ENCODE measurements at regions not wholly inside any gene's neighbourhood (a gene's known extent, or its start where the extent isn't known, plus 50 kb on each side); places are given as distances from the start of the nearest gene placed in this dataset.

DNA sequence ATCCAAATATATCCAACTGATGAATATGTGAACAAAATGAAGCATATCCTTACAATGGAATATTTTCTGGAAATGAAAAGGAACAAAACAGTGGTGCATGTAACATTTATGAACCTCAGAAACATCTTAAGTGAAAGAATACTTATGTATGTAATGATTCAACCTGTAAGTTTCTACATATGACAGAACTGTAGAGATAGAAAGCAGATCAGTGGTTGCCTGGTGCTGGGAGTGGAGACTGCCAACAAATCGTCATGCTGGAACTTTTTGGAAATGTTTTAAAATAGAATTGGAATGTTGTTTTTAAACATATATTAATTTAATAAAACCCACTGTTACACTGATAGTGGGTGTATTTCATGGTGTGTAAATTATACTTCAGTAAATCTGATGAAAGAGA is 667.5 kb downstream of the RAPGEF2 start:
- no peak for DNase-seq (ENCODE audit: low read depth)
- TF ChIP-seq, protein P1, sequence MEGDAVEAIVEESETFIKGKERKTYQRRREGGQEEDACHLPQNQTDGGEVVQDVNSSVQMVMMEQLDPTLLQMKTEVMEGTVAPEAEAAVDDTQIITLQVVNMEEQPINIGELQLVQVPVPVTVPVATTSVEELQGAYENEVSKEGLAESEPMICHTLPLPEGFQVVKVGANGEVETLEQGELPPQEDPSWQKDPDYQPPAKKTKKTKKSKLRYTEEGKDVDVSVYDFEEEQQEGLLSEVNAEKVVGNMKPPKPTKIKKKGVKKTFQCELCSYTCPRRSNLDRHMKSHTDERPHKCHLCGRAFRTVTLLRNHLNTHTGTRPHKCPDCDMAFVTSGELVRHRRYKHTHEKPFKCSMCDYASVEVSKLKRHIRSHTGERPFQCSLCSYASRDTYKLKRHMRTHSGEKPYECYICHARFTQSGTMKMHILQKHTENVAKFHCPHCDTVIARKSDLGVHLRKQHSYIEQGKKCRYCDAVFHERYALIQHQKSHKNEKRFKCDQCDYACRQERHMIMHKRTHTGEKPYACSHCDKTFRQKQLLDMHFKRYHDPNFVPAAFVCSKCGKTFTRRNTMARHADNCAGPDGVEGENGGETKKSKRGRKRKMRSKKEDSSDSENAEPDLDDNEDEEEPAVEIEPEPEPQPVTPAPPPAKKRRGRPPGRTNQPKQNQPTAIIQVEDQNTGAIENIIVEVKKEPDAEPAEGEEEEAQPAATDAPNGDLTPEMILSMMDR (IDR thresholded peaks at IDR 0.05; ENCODE audit: insufficient read depth, low read depth, low read length, missing control alignments) = no peak
- no peak overlapping the region for H3K4me3 ChIP-seq (ENCODE audit: low read length)

GRCh38 chr4:159770969-159771368 is 668.1 kb downstream of the RAPGEF2 start:
- DNase-seq (ENCODE audit: low read depth) = no peak
- TF ChIP-seq, protein P1 (IDR thresholded peaks at IDR 0.05; ENCODE audit: insufficient read depth, low read depth, low read length, missing control alignments) = no peak
- no peak overlapping the region for H3K4me3 ChIP-seq (ENCODE audit: low read length)

DNA sequence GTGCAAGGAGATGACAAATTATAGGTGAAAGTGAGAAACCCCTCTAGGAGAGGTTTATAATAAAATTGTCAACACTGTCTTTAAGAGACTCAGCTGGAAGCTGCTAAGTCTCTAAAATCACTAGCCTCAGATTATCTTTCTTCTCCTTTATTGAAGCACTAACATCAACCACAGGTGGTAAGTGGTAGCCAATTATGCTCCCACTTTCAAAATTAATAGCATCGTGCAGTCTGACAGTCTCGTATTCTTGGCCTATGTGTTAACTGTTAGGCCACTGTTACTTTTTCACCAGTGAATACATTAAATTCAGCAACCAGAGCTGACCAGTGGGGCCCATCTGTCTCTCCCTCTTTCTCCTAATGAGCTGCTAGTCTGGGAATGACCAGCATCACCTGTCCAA is 674.1 kb downstream of the RAPGEF2 start:
- TF ChIP-seq, protein P1 (IDR thresholded peaks at IDR 0.05; ENCODE audit: insufficient read depth, low read depth, low read length, missing control alignments) = no peak
- no peak for DNase-seq (ENCODE audit: low read depth)
- no peak overlapping the region for H3K4me3 ChIP-seq (ENCODE audit: low read length)

DNA sequence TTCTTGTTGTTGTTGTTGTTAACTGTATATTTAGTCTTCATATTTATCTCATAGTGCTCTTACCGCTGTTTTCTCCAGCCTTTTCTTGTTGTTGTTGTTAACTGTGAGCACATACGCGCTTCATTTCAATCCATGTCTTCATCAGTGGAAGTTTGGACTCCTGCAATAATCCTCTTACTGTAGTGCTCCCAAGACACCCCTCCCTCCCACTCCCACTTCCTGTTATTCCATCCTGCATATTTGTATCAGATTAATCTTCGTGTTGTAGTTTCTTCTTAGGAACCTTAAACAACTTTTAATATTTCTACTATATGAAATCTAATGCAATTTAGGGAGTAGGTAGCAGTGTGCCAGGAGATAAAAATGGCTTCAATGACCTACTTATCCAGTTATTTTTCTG is 674.8 kb downstream of the RAPGEF2 start:
- no peak for DNase-seq (ENCODE audit: low read depth)
- TF ChIP-seq, protein P1 (IDR thresholded peaks at IDR 0.05; ENCODE audit: insufficient read depth, low read depth, low read length, missing control alignments) = no peak
- no peak overlapping the region for H3K4me3 ChIP-seq (ENCODE audit: low read length)

GRCh38 chr4:159778298-159778697 is 675.4 kb downstream of the RAPGEF2 start:
- DNase-seq (ENCODE audit: low read depth) = no peak
- H3K4me3 ChIP-seq (ENCODE audit: low read length) = no peak overlapping the region
- TF ChIP-seq, protein P1 (IDR thresholded peaks at IDR 0.05; ENCODE audit: insufficient read depth, low read depth, low read length, missing control alignments) = no peak

DNA sequence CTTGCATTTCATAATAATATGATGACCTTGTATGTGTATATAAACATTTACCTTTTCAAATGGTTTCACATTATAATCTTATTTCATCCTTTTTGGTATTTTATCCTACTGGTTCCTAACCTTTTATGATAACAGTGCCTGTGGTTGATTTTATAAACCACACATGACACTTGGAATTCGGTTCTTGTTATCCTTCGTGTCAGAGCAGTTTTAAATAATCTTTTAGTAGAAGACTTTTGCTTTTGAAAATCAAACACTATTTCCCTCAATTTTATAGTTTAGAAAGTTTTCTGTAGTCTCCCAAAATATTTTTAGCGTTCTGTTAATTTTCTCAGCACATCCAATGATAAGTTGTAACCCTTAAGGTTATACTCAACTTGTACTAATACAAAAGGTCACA is 676.8 kb downstream of the RAPGEF2 start:
- no peak for DNase-seq (ENCODE audit: low read depth)
- TF ChIP-seq, protein P1 (IDR thresholded peaks at IDR 0.05; ENCODE audit: insufficient read depth, low read depth, low read length, missing control alignments) = no peak
- no peak overlapping the region for H3K4me3 ChIP-seq (ENCODE audit: low read length)

DNA sequence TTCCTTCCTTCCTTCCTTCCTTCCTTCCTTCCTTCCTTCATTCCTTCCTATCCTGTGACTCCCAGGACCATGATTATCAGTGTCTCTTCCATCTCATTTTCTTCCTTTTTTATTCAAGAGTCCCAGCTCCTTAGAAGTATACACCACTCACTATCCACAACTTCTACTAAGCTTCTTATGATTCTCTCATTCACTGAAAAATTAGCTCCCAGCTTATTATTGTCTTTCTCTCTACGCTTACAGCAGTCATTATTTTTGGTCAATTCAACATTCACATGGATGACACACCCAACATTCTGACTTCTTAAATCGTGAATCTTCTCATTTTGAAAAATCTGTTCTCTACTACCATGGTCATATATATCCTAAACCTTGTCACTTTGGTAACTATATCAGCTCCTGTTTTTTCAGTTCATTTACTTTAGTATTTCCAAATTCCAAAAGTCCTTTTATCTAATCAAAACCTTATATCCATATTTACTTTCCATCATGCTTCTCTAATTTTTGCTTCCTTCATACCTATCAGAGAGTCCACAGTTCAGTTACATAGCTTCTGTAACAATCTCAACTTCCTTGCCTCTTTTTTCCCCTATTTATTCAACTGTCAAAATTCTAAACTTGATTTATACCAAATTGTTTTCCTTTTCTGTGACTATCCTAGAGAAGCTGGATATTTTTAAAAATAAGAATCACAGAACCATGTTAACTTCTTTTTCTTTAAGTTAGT is 677.5 kb downstream of the RAPGEF2 start:
- no peak overlapping the region for H3K4me3 ChIP-seq (ENCODE audit: low read length)
- no peak for DNase-seq (ENCODE audit: low read depth)
- TF ChIP-seq, protein P1 (IDR thresholded peaks at IDR 0.05; ENCODE audit: insufficient read depth, low read depth, low read length, missing control alignments) = no peak
